OCI-LY7 (cell line): ENCODE measurements at regions not wholly inside any gene's neighbourhood (a gene's known extent, or its start where the extent isn't known, plus 50 kb on each side); places are given as distances from the start of the nearest gene placed in this dataset.

Experiments used
- BruUV-seq: library from RNA; stranded (reverse); fragments of 400-500 nt; replicated peaks from 2 replicates; lab custom pipeline; 2021; lab: Mats Ljungman, UMichigan
- CTCF ChIA-PET: fragments of 300-600 bp; sonication (Branson Sonifier 250); formaldehyde crosslinking; loops from one replicate; lab custom pipeline; 2022; ENCODE audit warnings: antibody characterized with exemption; ENCODE audit not compliant: unreplicated experiment; lab: Charles Lee
- POLR2A ChIA-PET: fragments of 300-600 bp; sonication (Branson Sonifier 250); formaldehyde crosslinking; loops from one replicate; lab custom pipeline; 2022; ENCODE audit warnings: antibody characterized with exemption; lab: Charles Lee
- DNase-seq: peaks from one replicate; pipeline ENCODE4 v3.0.0-alpha.2; 2015; ENCODE audit warnings: low spot score
- H2AFZ ChIP-seq: fragments of 200-600 bp; sonication (generic), shearing (Covaris generic); 2 replicates; pipeline ENCODE4 v1.6.1; 2014; ENCODE audit warnings: mild to moderate bottlenecking, antibody characterized with exemption, low read length, moderate library complexity
- H3K27ac ChIP-seq: fragments of 200-600 bp; sonication (generic); 2 replicates; pipeline ENCODE4 v1.5.1; 2014; ENCODE audit warnings: mixed run types, low read depth, mild to moderate bottlenecking, moderate library complexity, low read length, inconsistent platforms; ENCODE audit not compliant: poor library complexity, severe bottlenecking
- H3K36me3 ChIP-seq: fragments of 200-600 bp; sonication (generic); 2 replicates; pipeline ENCODE4 v1.6.1; 2014; ENCODE audit warnings: mild to moderate bottlenecking, antibody characterized with exemption, low read length, moderate library complexity, mixed read lengths; ENCODE audit not compliant: insufficient read depth
- H3K4me1 ChIP-seq: fragments of 200-600 bp; sonication (generic); 2 replicates; pipeline ENCODE4 v1.5.1; 2014; ENCODE audit warnings: mild to moderate bottlenecking, low read length; ENCODE audit not compliant: insufficient read depth, poor library complexity, severe bottlenecking
- H3K4me2 ChIP-seq: fragments of 200-600 bp; sonication (generic); 2 replicates; pipeline ENCODE4 v1.6.1; 2014; ENCODE audit warnings: mild to moderate bottlenecking, low read length
- H3K4me3 ChIP-seq: fragments of 200-600 bp; sonication (generic); 2 replicates; pipeline ENCODE4 v1.5.1; 2014; ENCODE audit warnings: mild to moderate bottlenecking, low read depth, low read length; ENCODE audit not compliant: poor library complexity, severe bottlenecking
- H3K79me2 ChIP-seq: fragments of 200-600 bp; sonication (generic); 2 replicates; pipeline ENCODE4 v1.6.1; 2016; ENCODE audit warnings: low read depth, mild to moderate bottlenecking, low read length, moderate library complexity, mixed read lengths; ENCODE audit not compliant: insufficient read depth
- H3K9me2 ChIP-seq: fragments of 200-600 bp; sonication (generic); 2 replicates; pipeline ENCODE4 v1.6.1; 2016; ENCODE audit warnings: mild to moderate bottlenecking, low read length, mixed read lengths; ENCODE audit not compliant: insufficient read depth
- H3K9me3 ChIP-seq: fragments of 200-600 bp; sonication (generic); 2 replicates; pipeline ENCODE4 v1.6.1; 2014; ENCODE audit warnings: mild to moderate bottlenecking, mixed run types, low read length, mixed read lengths
- H4K20me1 ChIP-seq: fragments of 200-600 bp; sonication (generic); 2 replicates; pipeline ENCODE4 v1.6.1; 2014; ENCODE audit warnings: mild to moderate bottlenecking, antibody characterized with exemption, low read length, moderate library complexity, mixed read lengths; ENCODE audit not compliant: insufficient read depth
- CTCF ChIP-seq: fragments of 200-600 bp; sonication (generic); conservative IDR thresholded peaks from 2 replicates; pipeline ENCODE4 v1.5.1; 2014; ENCODE audit warnings: mild to moderate bottlenecking, antibody characterized with exemption, low read length, moderate library complexity, mixed read lengths
- EZH2phosphoT487 ChIP-seq: fragments of 200-600 bp; sonication (generic); IDR thresholded peaks from 2 replicates; pipeline ENCODE4 v1.6.1; 2018; ENCODE audit warnings: low read depth, borderline replicate concordance, mild to moderate bottlenecking, mixed run types, antibody characterized with exemption, low read length, moderate library complexity, mixed read lengths
- intact Hi-C: fragments of 100-400 bp; cut with micrococcal nuclease; formaldehyde crosslinking; loops from one replicate; pipeline ENCODE4 v1.10.0; 2022; ENCODE audit not compliant: unreplicated experiment

GRCh38 chr22:48944751-48945620, 882.7 kb downstream of the BRD1 start:
- TF ChIP-seq CTCF: no peak
- no peak for TF ChIP-seq EZH2phosphoT487
- Histone ChIP-seq H3K4me2 (no peak overlapping the region), H3K27ac (no peak overlapping the region), H3K4me1 (no peaks in the 10 kb centered on the region), H3K36me3 (no peaks in the 10 kb centered on the region), H3K9me2 (no peaks in the 10 kb centered on the region), H2AFZ (no peak overlapping the region), H3K79me2 (no peaks in the 10 kb centered on the region), H3K9me3 (no peaks in the 10 kb centered on the region), H4K20me1 (no peaks in the 10 kb centered on the region), H3K4me3 (no peak overlapping the region)
- no peak for DNase-seq
- intact Hi-C loops: no loop called here
- no TSS peak for BruUV-seq
- CTCF ChIA-PET: no interaction called here
- POLR2A ChIA-PET: interaction anchor here (0.7 kb wide), 1 partner anchor 171 kb away, joined by 3 read pairs; no protein-coding TSS in a partner anchor

- Histone ChIP-seq H3K9me3 (no peaks in the 10 kb centered on the region), H3K79me2 (no peaks in the 10 kb centered on the region), H3K4me3 (no peak overlapping the region), H3K36me3 (no peaks in the 10 kb centered on the region), H3K9me2 (no peaks in the 10 kb centered on the region), H4K20me1 (no peaks in the 10 kb centered on the region), H2AFZ (no peak overlapping the region), H3K4me2 (no peak overlapping the region), H3K4me1 (no peaks in the 10 kb centered on the region), H3K27ac (no peak overlapping the region)
- TF ChIP-seq CTCF (no peak), EZH2phosphoT487 (no peak)
- no peak for DNase-seq
- CTCF ChIA-PET: no interaction called here
- intact Hi-C loops: no loop called here
- BruUV-seq: no TSS peak
- POLR2A ChIA-PET: no interaction called here
Observed at GRCh38 chr22:48944433-48944750, 883.3 kb downstream of the BRD1 start.
